VCaP (cell line): ENCODE measurements at regions not wholly inside any gene's neighbourhood (a gene's known extent, or its start where the extent isn't known, plus 50 kb on each side); places are given as distances from the start of the nearest gene placed in this dataset.

ENCODE experiments used
- H3K27ac ChIP-seq: fragments of 450-650 bp; 2 replicates; pipeline ENCODE4 v1.5.1; 2017
- CTCF ChIP-seq: fragments of 450-650 bp; conservative IDR thresholded peaks from 2 replicates; pipeline ENCODE4 v1.5.1; 2017; ENCODE audit warnings: mild to moderate bottlenecking, moderate library complexity

GRCh38 chr4:53722110-53722509 lies 130.8 kb upstream of the LNX1 start:
- H3K27ac ChIP-seq: no peak overlapping the region
- no peak for TF ChIP-seq CTCF

GRCh38 chr4:53721263-53721662 lies 130.0 kb upstream of the LNX1 start:
- TF ChIP-seq CTCF: no peak
- no peak overlapping the region for H3K27ac ChIP-seq

GRCh38 chr4:53720776-53721175 lies 129.5 kb upstream of the LNX1 start:
- no peak overlapping the region for H3K27ac ChIP-seq
- no peak for TF ChIP-seq CTCF

GRCh38 chr4:53717064-53717549 lies 125.8 kb upstream of the LNX1 start:
- TF ChIP-seq CTCF: no peak
- H3K27ac ChIP-seq: no peak overlapping the region

GRCh38 chr4:53716471-53717063 lies 125.3 kb upstream of the LNX1 start:
- TF ChIP-seq CTCF: no peak

GRCh38 chr4:53716011-53716410 lies 124.7 kb upstream of the LNX1 start:
- H3K27ac ChIP-seq: no peak overlapping the region

More at GRCh38 chr4:53716471-53717063, 125.3 kb upstream of the LNX1 start:
- no peak overlapping the region for H3K27ac ChIP-seq

More at GRCh38 chr4:53716011-53716410, 124.7 kb upstream of the LNX1 start:
- TF ChIP-seq CTCF: no peak
